ENCODE measurements at regions not wholly inside any gene's neighbourhood (a gene's known extent, or its start where the extent isn't known, plus 50 kb on each side); places are given as distances from the start of the nearest gene placed in this dataset.

DNA sequence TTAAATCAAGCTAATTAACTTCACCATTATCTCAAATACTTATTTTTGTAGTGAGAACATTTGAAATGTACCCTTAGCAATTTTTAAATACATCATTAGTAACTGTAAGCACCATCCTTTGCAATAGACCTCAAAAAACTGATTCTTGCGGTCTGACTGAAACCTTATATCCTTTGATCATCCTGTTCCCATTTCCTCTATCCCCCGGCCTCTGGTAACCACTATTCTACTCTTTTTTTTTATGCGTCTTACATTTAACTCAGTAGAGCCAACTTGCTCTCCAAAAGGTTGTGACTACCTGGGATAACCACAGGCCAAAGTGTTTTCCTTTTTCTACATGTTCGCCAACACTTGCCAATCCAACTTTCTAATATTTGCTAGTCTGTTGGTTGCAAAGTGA lies 106.1 kb downstream of the IRX1 start:
- TF ChIP-seq CTCF (IDR thresholded peaks at IDR 0.05; ENCODE audit: low read length), result no peak
- no peak for TF ChIP-seq EZH2phosphoT487 (IDR thresholded peaks at IDR 0.05; ENCODE audit: low read length)

All from MM.1S (cell line).